ENCODE measurements at regions not wholly inside any gene's neighbourhood (a gene's known extent, or its start where the extent isn't known, plus 50 kb on each side); places are given as distances from the start of the nearest gene placed in this dataset.

- H3K36me3 ChIP-seq (ENCODE audit: control insufficient read depth, insufficient read depth, low read length): no peaks in the 10 kb centered on the region
- TF ChIP-seq, protein P1, sequence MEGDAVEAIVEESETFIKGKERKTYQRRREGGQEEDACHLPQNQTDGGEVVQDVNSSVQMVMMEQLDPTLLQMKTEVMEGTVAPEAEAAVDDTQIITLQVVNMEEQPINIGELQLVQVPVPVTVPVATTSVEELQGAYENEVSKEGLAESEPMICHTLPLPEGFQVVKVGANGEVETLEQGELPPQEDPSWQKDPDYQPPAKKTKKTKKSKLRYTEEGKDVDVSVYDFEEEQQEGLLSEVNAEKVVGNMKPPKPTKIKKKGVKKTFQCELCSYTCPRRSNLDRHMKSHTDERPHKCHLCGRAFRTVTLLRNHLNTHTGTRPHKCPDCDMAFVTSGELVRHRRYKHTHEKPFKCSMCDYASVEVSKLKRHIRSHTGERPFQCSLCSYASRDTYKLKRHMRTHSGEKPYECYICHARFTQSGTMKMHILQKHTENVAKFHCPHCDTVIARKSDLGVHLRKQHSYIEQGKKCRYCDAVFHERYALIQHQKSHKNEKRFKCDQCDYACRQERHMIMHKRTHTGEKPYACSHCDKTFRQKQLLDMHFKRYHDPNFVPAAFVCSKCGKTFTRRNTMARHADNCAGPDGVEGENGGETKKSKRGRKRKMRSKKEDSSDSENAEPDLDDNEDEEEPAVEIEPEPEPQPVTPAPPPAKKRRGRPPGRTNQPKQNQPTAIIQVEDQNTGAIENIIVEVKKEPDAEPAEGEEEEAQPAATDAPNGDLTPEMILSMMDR (IDR thresholded peaks at IDR 0.05; ENCODE audit: insufficient read depth, low read length, poor library complexity, severe bottlenecking): no peak
- H3K4me3 ChIP-seq (replicated peaks; ENCODE audit: low read depth, low read length): no peak overlapping the region
- H3K27me3 ChIP-seq (replicated peaks; ENCODE audit: control insufficient read depth, insufficient read depth, low read length): no peaks in the 10 kb centered on the region
- no peak for DNase-seq (ENCODE audit: extremely low read depth, insufficient read length)
These were observed 55.6 kb upstream of the KL start for GRCh38 chr13:32960626-32961025.

GRCh38 chr13:32961724-32962123, 54.5 kb upstream of the KL start:
- H3K27me3 ChIP-seq (replicated peaks; ENCODE audit: control insufficient read depth, insufficient read depth, low read length): no peaks in the 10 kb centered on the region
- no peak for DNase-seq (ENCODE audit: extremely low read depth, insufficient read length)
- TF ChIP-seq, protein P1 (IDR thresholded peaks at IDR 0.05; ENCODE audit: insufficient read depth, low read length, poor library complexity, severe bottlenecking): no peak

DNA sequence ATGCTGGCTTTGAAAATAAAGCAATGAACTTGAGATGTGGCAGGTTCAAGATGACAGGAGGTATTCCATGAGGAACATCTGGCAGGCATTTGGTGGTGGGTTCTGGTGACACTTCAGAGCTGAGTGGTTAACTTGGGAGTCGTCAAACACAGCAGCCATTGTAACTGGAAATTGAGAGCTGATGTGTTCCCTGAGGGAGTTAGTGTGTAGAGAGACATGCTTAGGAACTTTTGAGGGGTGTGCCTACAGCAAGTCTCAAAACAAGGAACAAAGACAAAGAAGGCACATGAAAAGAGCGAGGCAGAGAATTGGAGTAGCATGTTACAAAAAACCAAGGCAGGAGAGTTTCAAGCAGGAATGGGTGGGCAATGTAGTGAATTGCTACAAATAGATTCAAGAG, 53.9 kb upstream of the KL start:
- H3K27me3 ChIP-seq (replicated peaks; ENCODE audit: control insufficient read depth, insufficient read depth, low read length): no peaks in the 10 kb centered on the region
- no peak for DNase-seq (ENCODE audit: extremely low read depth, insufficient read length)
- TF ChIP-seq, protein P1 (IDR thresholded peaks at IDR 0.05; ENCODE audit: insufficient read depth, low read length, poor library complexity, severe bottlenecking): no peak
- no peak overlapping the region for H3K4me3 ChIP-seq (replicated peaks; ENCODE audit: low read depth, low read length)
- no peaks in the 10 kb centered on the region for H3K36me3 ChIP-seq (ENCODE audit: control insufficient read depth, insufficient read depth, low read length)

More at GRCh38 chr13:32961724-32962123, 54.5 kb upstream of the KL start:
- no peaks in the 10 kb centered on the region for H3K36me3 ChIP-seq (ENCODE audit: control insufficient read depth, insufficient read depth, low read length)
- no peak overlapping the region for H3K4me3 ChIP-seq (replicated peaks; ENCODE audit: low read depth, low read length)

- H3K4me3 ChIP-seq (replicated peaks; ENCODE audit: low read depth, low read length): no peak overlapping the region
- DNase-seq (ENCODE audit: extremely low read depth, insufficient read length): no peak
- TF ChIP-seq, protein P1 (IDR thresholded peaks at IDR 0.05; ENCODE audit: insufficient read depth, low read length, poor library complexity, severe bottlenecking): no peak
- H3K27me3 ChIP-seq (replicated peaks; ENCODE audit: control insufficient read depth, insufficient read depth, low read length): no peaks in the 10 kb centered on the region
- H3K36me3 ChIP-seq (ENCODE audit: control insufficient read depth, insufficient read depth, low read length): no peaks in the 10 kb centered on the region
These were observed 51.2 kb upstream of the KL start for GRCh38 chr13:32964987-32965386.
